ENCODE measurements at regions not wholly inside any gene's neighbourhood (a gene's known extent, or its start where the extent isn't known, plus 50 kb on each side); places are given as distances from the start of the nearest gene placed in this dataset.

DNA sequence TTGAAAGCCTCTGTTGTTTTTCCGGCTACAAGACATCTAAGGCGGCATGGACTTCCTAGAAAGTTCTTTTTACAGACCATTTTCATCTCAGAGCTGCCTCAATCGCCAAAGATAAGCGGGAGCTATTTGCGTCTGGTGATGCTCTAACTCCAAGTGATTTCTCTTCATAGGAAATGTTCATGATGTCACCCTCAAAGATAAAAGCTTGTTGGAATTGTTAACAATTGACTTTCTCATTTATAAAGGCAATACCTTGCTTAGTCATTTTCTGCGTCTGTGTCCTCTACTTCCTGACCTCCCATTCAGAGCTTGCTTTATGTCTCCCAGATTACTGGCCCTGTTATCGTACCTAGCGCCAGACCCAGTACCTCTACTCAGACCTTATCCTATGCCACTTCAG lies 259.0 kb upstream of the G2E3 start:
- DNase-seq (ENCODE audit: low spot score) = peak; percentile 9

DNA sequence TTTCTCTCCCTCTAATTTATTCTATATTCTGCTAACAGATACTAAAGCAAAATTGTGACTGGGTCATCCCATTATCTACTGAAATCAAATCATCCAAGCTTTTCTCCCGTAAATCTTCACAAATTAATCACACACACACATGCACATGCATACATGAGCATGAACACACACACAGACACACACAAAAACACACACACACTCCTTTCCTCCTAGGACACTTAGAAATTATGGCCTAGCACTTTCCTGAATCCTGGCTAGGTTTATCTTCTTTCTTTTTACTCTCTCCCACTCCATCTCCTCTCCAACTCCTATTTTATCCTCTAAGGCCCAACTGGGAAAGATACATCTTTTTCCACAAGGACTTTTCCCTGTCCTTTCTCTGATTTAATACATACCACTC lies 255.6 kb upstream of the G2E3 start:
- DNase-seq (ENCODE audit: low spot score) = no peak

DNA sequence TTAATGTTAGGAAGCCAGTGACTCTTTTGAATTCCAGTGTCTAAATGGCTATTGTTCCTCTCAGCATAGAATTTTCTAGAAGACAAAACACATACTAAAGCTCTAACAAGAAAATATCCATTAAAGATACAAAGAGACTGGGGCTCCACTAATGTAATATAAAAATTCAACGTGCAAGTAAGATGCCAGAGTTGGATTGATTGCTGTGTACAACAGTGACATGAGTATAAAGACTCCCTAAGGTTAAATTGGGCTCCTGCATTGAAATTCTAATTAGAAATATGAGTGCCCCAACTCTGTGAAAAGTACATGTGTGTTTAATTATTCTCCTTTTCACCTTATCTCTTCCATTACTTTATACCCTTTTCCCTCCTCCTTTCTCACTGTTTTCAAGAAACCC lies 253.6 kb upstream of the G2E3 start:
- DNase-seq (ENCODE audit: low spot score) = no peak

DNA sequence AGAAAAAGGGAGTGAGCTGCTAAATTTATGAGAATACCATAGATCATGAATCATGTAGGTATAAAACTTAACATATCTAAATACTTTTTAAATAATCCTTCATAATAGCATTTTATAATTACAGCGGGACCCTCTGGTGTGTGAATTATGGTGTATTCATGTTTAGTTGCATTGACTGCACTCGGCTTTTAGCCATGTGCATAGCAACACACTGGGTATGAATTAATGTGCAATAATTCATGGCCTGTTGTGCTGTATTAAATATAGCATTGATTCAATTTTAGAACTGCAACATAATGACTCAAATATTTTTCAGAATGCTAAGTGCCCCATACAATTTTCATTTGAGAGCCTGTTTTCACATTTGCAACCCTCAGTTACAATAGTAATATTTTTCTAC lies 249.6 kb upstream of the G2E3 start:
- no peak for DNase-seq (ENCODE audit: low spot score)

DNA sequence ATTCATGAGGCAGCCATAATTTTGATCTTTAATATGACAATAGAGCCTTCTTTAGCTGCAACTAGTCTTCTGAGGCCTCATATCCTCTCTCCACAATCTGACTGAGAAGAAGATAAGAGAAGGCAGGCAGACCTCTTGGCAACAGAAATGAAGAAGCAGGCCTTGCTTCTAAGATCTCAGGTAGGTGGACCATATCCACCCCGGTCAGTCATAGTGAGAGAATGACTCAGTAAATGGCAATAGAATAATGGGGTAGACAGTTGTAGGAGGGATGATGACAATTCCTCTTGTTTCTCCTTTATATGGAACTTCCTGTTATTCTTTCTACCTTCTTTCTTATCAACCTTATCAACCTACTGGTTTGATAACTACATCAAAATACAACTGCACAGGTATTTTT lies 246.7 kb upstream of the G2E3 start:
- DNase-seq (ENCODE audit: low spot score) = no peak

DNA sequence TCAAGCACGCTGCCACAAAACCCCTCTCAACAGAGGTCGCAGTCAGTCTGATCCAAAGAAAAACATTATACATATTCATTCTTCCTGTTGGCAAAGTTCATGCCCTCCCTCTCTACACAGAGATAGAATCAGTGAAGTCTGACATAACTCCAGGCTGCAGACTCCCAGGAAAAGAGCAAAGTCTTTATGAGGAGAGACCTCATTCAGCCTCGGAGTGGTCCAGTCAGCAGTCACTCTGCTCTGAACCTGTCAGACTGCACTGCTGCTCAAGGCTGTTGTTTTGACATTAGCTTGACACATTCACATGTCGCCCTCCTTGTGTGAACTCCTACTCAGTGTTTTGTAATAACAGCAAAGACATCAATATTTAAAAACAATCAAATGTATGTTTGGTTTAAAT lies 241.2 kb upstream of the G2E3 start:
- no peak for DNase-seq (ENCODE audit: low spot score)

DNA sequence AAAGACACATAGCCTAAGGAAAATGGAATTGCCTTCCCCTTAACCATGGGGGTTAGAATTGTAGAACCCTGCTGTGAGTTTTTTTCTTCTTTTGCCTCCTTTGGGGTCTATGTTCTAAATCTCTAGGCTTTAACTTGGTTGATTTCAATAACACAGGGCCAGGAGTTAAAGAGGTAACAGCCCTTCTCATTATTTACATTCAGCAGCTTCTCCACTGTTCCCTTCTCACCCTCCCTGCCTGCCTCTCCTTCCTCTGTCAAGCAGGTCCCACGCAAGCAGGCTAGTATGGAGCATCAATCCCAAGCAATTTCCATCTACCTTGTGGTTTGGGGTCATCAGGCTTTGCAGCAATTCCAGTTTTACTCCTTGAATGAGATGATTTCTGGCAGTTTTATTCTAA lies 236.1 kb upstream of the G2E3 start:
- no peak for DNase-seq (ENCODE audit: low spot score)

DNA sequence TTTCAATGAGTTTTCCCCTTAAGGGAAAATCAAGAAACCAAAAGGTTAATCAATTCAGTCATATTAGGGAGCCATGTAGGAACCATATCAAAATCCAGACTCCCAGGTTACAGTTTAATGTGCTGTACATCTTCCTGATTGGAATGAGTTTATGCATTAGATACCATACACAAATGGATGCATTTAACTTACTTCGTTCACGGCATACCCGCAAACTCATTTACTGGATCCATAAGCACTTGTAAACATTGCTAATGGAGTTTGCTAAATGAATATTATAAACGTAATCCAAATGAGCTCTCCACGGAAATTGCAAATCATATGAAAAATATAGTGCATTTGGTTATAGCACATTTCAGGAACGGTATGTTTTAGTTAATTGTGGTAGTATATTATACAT lies 228.9 kb upstream of the G2E3 start:
- no peak for DNase-seq (ENCODE audit: low spot score)

DNA sequence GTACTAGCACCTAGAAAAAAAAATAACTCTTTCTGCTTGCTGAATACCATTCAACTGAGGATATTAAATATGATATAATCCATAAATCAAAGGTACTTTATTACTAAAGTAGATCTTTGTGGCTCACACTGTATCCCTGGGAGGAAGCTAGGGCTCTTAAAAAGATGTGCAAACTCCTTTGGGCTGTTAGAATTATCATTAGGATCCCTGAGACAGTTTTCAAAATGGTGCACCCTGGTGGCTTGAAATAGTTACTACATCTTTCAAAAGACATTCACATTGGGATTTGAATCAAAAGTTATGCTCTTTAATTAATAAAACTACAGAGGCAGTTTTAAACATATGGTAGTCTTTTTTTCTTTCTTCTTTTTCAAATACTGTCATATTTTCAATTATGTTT lies 228.5 kb upstream of the G2E3 start:
- no peak for DNase-seq (ENCODE audit: low spot score)

DNA sequence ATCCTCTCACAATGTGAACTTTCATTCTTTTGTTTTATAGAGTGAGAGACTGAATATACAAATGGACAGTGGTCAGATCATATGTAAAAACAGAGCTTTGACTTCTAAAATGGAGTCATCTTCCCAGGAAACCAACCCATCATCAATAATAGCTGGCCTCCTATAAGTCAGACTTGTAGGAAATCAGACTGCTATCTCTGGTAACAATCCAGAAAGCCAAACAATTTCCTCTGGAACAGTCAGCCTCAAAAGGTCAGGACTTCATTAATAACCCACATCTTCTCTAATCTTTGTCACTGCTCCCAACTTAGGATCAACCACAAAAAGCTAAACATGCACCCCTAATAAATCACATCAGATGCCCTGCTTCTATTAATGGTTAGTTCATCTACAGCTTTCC lies 227.9 kb upstream of the G2E3 start:
- DNase-seq (ENCODE audit: low spot score) = no peak

DNA sequence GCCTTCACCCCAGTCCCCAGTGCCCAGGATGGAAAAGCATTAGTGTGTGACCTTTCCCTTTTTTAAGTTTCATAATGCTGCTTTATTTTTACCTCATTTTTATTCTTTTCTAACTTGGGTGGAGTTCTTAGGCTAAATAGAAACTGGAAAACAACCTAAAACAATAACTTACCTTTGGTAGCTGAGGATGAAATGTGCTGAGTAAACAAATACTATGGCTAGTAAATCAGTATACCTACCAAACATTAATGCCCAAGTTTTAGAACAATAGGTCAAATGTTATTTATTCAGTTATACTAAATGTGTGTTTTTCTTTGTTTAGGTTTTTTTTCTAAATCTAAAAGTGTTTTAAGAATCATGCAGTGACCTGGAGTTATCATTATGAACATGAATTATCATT lies 226.6 kb upstream of the G2E3 start:
- DNase-seq (ENCODE audit: low spot score) = no peak

DNA sequence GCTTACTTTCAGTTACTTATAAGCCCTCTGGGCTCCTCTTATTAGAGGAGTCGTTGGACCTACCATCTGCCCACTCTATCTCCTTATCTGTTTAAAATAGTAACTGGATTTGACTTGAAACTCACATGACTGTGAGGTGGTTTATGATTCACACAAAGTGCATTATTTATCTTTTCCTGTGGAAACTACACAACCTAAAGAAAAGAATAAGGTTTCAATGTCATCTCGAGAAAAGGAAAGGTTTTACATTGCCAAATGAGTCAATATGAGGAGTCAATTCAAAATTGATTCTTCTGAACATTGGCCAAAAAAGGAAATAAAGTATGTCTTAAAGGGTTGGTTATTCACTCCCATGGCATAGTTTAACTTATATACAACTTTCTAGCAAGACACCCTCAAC lies 225.0 kb upstream of the G2E3 start:
- no peak for DNase-seq (ENCODE audit: low spot score)

DNA sequence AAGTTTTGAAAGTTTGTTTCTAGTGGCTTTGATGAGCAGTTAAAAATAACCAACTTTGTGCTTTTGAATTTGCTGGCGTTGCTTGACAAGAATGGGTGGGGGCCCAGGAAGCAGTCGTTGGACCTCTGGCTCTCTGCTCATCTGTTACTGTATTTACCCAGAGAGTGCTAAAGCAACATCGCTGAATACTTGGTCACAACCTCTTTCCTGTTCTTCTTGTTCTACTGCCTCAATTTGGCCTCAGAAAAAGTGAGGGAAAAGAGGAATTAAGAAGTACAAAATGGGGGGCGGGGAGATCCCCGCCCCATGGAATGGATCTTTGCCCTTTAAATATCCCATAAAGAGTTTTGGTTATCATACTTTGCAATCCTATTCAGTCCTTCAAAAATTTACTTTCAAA lies 221.5 kb upstream of the G2E3 start:
- DNase-seq (ENCODE audit: low spot score) = no peak

DNA sequence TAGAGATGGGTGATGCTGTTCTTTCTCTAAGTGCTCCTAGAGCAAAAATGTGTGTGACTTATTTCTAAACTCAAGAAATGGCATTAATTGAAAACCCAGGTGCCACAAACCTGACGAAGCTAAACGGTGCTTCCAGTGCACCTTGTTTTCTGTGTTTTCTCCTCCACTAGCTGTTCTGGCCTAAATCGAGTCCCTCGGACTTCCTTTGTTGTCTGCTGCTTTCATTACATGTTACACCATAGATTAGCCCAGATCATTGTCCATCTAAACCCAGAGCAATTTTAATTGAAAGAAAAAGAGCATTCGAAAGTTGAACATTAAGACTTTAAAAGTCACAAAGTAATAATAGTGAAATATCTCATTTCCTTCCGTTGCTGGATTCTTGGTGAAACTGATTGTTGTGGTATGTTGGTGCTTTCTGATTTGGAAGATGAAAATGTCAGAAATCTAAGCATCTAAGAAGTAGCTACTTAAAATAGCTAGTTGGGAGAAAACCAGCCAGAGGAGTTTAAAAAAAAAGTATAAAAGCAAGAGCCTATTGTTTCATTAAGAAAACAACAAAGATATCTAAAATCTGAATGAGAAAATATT lies 219.6 kb upstream of the G2E3 start:
- no peak for DNase-seq (ENCODE audit: low spot score)

DNA sequence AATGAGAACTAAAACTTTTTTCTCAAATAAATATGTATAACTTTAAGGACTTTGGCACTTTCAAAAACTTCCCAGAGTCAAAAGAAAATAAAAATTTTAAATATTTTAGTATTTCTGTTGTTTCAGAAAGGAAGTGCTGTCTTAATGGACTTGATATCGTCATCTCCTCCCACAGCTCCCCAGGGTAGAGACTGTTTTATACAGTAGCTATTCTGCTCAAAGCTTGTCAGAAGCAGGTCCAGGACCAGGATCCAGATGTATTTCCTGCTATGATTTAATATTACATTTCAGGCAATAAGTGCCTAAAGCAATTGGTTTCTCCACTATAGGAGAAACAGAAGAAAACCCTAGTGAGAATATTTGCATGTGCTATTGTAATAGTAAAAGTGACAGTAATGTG lies 218.5 kb upstream of the G2E3 start:
- DNase-seq (ENCODE audit: low spot score) = no peak

DNA sequence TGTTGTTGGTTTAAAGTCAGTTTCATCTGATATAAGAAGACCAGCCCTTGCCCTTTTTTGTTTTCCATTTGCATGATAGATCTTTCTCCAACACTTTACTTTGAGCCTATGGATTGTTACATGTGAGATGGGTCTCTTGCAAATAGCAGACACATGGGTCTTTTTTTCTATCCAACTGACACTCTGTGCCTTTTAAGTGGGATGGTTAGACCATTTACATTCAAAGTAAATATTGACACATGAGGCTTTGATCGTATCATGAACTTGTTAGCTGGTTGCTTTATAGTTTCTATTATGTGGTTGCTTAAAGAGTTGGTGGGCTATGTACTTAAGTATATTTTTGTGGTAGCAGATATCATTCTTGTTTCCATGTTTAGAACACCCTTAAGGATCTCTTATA lies 213.4 kb upstream of the G2E3 start:
- DNase-seq (ENCODE audit: low spot score) = no peak

DNA sequence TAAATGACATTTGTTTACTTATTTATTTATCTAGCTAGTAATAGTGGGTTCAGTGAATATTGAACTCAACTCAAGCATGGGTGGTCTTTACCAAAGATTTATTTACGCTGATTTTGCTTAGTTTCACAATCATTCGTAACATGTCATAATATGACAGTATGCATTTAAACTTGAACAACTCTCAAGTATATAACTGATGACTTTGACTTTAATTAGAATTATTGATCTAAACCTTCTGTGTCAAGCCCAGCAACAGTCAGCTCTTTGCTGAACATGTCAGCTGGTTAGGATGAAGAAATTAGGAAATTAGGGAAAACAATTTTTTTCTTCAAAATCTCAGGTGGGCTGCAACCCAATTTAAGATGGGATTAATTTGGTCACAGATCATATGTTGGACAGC lies 210.5 kb upstream of the G2E3 start:
- DNase-seq (ENCODE audit: low spot score) = no peak

DNA sequence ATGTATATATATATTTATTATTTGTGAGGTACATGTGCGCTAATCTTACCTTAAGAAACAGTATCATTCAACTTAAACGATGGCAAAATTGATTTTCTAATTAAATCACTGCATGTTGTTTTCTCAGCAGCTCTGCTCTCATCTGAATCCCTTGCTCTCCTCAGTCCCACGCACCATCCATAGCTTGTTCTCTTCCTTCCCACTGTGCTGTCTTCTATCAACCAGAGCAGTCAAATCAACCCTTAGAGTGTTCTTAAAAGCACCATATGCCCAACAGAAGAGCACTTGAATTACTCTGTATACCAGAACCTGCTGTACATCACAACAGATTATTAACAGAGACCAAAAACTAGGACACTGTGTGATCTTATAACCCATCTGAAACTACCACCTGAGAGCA lies 209.4 kb upstream of the G2E3 start:
- DNase-seq (ENCODE audit: low spot score) = no peak

DNA sequence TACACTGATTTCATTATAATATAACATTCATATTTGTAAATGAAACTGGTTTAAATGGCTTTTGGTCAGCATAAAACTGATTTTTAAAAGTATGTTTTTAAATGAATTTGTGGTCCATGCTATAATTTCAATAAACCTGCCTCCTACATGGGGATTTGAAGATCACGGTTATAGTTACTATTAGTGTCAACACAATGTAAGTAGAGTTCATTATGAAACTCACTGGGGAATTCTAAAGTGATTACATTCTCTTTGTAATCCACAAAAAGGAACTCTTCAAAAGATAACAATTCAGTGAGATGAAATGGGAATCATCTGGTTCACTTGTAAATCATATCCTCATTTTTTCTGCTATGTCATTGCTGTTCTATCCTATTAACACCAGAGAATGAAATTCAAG lies 204.5 kb upstream of the G2E3 start:
- no peak for DNase-seq (ENCODE audit: low spot score)

DNA sequence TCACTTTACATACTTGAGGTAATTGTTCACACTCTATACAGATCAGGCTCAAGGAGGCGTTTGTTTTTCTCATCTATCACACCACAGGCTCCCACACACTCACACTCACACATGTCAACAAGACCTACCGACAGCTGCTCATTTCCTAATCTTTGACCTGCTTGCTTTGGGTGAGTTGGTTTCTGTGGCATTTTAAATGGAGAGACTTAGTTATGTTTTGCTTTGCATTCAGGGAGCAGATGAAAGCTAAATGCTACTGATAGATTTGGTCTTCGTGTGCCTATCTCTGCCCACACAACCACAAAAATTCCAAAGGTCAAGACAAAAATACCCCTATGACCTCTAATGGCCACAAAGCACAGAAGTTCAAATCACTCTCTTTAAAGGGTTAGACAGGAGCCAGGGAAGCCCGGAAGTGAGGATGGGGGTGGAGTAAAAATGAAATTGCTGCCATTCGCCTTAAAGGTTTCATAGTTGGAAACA lies 203.5 kb upstream of the G2E3 start:
- no peak for DNase-seq (ENCODE audit: low spot score)

DNA sequence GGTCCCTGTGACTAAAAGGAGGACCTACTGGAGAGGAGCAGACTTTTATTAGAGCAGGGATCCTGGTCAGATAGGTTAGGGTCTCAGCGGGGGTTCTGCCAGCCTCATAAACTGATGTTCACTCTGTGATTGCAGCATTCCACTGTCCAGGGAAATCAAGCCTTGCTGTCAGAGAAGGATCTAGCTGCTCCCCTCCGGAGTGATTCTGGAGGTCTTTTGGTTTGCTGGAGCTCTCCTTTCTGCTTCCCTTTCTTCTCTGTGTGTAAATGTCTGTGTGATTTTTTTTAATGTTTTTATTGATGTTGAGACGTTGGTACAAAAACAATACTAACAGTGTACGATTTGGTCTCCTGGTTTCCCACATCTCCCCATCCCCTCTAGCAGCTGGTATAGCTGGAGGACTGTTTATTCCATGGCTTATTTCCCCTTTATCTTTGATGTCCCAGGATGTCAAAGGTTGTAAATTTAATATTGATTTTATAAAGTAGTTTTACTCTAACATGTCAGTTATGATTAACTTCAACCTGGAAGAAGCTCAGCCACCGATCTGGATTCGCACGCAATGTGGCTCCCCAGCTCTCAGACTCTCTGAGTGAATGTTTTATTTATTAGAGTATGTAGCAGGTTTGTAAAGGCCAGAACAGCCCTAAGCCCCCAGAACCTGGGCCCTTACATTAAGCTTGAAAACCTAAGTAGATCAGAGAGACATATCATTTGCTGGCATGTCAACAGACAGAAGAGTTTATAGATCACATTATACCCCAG lies 202.3 kb upstream of the G2E3 start:
- no peak for DNase-seq (ENCODE audit: low spot score)

DNA sequence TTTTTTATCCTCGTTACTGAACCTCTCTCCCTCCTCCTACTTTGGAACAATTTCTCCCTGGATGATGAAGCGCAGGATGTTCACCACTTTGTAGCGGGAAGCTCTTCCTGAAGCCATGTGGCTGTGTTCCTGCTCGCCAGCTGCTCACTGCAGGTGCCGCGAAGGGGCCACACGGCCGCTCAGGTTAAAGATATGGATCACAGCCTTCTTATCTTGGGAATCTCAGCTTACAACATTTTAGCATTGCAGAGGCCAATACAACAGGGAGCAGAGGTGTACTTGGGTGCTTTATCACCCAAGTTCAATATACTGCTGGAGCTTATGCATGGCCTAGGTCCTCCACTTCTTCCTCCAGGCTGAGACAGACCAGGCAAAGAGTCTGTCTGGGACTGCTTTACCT lies 201.2 kb upstream of the G2E3 start:
- DNase-seq (ENCODE audit: low spot score) = no peak

DNA sequence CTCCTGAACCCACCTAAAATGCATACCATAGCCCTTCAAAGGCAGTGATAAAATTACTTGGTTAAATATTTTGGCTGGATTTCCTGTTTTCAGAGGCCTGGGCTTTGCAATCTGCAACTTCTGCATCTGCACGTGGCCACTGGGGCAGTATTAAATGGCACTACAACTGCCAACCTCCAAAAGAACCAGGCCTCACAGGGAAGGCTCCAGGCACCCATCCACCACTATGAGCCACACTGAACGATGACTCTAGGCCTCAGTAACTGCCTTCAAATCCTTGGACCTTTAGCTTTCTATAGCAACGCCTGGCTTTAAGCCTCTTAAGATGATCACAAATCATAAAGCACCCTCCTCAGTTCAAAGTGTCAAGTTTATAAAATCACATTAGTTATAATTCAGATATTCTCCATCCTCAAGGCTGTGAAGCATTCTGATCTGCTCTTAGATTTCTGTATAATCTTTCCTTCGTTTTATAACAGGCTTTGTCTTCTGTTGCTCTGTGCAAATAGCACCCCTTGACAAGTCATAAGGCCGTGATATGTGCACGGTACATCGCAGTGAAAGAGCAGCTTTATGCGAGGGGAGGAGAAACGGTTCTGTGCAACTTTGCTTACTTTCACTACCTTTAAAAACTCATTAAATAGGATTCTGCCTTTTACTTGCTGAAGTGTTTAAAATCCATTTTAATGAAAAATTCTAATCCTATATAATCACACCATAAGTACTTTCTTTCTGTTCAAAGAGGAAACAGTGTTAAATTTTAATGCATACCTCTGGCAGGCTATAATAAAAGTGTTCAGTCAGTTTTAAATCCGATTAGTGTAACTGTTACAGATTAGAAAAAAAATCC lies 196.4 kb upstream of the G2E3 start:
- peak; percentile 29 for DNase-seq (ENCODE audit: low spot score)
